HG02981 (cell line): ENCODE measurements at regions not wholly inside any gene's neighbourhood (a gene's known extent, or its start where the extent isn't known, plus 50 kb on each side); places are given as distances from the start of the nearest gene placed in this dataset.

Source experiments
- ATAC-seq: cut with Tn5 transposase; IDR thresholded peaks from one replicate; pipeline ENCODE4 v1.9.1; 2021; ENCODE audit warnings: mild to moderate bottlenecking, moderate library complexity; ENCODE audit not compliant: unreplicated experiment

DNA sequence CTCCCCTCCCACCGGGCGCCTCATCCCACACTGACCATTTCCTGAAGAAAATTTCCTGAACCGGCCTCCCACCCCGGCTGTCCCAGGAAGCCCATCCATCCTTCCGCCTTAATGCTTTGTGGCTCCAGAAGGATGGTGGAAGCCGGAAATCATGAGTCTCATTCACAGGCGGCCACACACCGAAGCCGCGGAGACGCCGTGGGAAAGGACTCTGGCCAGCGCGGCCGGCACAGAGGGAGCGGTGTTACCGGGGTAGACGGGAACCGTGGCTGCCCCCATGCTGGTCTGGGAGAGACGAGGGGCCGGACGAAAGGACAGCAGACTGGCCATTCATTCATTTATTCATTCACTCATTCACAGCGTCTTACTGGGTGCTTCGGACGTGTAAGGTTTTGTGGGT lies 326.8 kb downstream of the SEC14L1 start:
- ATAC-seq: no peak

DNA sequence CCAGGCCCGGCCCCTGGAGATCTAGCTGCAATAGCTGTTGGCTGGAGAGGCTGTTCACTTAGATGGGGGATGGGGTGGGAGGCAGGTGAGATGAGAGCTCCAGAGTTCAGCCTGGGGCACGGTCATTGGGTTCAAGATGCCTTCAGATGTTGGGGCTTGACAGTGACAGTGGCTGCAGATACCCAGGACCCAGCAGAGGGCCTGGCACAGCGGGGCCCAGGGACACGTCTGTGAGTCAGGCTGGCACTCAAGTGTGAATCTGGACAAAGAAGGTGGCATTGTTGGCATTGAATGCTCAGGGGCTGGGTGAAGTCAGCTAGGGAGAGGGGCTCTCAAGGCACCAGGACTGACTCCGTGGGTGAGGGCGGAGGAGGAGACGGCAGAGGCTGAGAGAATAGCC lies 328.1 kb downstream of the SEC14L1 start:
- ATAC-seq: no peak

DNA sequence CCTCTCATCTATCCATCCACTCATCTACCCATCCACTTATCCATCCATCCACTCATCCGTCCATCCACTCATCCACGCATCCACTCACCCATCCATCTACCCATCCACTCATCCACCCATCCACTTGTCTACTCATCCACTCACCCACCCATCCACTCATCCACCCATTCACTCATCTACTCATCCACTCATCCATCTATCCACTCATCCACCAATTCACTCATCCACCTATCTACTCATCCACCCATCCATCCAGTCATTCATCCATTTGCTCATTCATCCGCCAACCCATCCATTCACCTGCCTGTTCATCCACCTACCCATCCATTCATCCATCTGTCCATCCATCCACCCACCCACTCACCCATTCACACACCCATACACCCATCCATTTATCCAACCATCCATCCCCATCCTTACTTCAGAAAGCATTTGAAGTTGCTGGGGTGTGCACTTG lies 329.6 kb downstream of the SEC14L1 start:
- ATAC-seq: no peak

DNA sequence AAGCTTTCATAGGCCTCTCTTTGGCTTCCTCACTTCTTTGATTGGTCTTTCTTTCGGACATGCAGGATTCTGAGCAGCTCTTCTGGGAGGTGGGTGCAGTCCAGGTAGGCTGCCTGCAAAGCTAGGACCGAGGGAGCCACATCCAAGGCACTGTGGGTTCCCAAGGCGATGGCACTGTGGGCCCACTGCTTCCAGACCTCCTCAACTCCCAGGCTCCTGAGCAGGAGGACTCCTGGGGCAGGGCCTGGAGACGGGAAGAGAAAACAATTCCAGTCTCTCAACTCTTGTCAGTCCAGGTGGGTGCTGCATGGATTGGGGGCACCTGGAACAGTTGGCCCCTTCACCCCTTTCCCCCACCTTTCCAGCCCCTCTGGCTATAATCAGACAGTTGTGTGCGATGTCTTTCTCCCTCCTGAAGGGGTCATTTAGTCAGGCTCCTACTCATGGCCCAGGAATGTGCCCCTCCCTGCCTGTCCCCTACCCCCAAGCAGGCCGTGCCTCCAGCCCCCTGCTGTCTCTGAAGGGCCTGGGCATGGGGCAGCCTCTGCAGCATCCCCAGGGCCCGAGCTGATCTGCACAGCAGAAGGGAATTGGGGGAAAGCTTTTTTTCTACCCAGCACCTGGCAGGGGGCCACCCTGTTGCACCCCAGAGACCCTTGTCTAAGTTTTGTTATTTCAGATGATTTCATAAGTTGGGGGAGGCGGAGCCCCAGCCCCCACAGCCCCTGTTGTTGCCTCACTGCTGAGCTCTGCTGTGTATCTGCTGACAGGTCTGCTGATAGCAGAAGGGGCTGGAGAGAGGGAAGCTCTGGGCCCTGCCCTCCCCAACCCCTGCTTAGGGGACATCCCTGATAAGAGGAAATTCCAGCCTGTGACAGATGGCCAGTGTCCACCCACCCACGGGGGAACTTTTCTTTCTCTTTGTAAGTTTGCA lies 330.3 kb downstream of the SEC14L1 start:
- no peak for ATAC-seq

DNA sequence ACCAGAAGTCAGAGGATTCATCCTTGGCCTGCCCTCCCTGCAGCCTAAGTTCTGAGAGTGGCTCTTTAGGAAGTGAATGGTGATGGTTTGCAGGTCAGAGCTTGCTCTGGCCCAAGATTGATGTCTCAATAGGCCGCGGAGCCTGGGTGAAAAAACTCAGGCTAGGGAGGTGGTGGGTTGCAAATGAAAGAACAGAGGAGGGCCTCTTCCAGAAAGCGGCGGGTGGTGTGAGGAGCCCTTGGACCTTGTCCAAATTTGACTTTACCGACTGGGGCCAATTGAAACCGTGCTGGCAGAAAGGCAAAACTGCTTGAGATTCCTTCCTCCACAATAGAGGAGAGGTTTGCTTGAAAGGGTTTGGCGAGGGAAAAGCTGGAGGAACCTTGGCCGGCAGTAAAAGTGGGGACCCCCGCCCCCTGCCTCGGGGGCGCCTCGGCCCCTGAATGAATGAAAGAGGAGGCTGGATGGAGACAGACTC lies 331.3 kb downstream of the SEC14L1 start:
- no peak for ATAC-seq

DNA sequence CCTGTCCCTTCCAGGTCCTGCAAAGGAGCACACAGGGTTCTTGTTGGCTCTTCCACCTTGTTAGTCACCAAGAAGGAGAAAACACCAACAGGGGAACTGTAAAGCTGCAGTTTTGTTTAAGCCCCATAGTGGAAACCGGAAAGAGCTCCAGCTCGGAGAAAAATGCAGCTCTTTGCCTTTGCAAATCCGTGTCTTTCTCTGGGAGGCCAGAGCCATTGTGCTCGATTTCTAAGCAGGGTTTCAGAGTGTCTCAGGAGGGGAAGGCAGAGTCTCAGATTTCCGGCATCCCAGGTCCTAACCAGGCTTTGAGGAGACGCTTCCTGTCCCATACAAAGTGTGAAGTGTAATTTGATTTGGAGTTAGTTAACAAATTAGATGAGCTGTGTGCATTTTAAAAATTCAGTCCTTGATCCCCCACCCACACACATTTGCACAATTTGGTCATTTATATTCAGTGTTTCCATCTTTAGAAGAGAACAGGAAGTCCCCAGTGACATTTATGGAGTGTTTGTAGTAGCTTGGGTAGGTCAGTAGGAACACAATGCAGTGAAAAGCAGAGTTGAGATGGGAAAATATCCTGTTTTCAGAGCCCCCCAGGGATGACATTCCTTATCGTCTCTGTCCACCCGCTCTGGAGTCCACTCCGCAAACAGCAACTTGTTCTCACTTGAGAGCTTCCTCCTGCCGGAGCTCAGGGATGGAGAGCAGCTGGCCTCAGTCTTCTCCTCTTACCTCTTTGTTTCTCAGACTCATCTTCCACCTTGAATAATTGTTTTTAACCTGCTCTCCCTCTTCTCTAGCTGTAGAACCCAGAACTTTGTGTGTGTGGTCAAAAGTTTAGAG lies 331.9 kb downstream of the SEC14L1 start:
- no peak for ATAC-seq

DNA sequence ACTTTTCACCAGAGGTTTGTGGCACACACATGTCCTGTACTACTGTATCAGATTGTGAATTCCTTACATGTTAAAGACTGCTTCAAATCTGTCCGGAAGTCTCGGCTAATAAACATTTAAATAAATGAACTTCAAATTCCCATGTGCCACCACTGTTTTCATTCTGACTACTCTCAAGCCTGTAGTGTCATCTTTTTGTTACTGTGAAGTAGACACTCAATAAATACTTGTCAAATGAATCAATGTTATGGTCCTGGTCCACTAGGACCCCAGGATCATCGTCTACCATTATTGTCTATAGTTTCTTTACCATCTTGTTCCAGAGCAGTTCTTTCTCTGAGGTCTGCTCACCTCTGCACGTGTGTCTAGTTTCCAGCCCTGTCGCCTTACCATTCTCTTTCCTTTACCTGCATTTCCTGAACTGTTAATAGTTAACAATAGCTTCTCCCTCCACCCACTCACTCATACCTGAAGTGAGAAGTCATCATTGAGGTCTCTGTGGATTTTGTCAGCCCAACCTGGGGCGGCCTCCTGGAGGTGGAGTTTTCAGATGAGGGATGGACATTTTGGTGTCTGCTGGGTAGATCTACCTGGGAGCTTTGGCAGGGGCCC lies 333.0 kb downstream of the SEC14L1 start:
- ATAC-seq: no peak

DNA sequence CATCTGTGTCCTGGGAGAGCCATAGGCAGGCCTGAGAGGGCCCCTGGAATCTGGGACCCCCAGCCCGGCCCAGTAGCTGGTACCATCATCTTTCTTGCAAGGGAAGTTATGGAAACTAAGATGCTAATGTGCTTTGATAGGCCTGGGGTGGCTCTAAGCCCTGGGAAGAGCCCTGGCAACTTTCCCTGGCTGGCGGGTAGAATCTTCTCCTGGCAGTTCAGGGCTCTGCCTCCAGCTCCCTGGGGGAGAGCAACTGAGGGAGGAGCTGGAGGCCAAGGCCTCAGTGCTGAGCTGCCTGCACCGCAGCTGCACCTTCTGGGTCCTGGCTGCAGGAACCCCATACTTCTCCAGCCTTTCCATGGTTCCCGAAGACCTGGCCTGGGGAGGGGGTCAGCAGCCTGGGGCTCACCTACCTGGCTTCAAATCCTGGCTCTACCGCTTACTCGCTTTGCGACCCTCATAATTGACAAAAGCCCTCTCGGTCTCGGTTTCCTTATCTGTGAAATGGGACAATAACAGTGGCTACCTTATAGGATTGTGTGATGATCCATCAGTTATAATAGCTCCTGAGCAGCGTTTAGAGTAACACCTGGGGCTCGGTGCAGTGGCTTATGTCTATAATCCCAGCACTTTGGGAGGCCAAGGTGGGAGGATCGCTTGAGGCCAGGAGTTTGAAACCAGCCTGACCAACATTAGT lies 333.7 kb downstream of the SEC14L1 start:
- no peak for ATAC-seq

DNA sequence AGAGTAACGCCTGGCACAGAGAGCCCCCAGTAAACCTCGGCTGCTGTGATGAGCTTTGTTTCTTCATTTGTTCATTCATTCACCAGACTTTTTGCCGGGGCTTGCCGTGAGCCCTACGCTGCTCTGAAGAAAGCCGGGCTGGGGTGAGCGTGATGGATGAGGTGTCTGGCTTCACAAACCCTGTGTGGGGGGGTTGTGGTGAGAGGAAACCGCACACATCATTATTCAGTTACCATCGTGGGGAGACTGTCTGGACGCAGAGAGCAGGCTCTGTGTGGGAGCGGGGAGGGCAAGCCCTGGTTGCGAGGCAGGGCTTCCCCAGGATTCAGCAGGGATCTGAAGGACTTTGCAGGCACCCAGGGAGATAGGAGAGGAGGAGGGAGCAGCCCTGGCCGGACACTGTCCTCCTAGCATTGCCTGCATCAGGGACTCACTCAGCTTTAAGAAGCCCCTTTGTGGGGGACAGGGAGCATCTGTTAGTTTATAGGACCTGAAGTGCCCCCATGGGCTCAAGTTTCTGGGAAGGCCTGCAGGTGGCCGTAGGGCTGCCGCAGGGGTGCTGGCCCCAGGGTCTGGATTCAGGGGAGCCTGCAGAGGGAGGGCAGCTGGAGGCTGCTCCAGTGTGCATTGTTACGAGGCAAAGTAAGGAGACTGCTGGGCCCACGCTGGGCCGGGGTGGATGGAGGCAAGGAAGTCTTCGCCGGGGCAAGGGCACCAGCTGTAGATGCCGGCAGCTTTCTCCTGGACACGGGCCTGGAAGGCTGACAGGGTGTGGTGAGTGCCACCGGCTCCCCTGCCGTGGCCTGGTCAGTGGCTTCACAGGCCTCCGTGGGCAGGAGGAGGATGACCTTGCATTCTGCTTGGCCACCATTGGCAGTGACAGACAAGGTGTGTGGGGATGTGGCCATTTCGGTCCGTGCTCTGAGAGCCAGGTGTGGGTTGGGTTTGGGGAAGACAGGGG lies 334.5 kb downstream of the SEC14L1 start:
- ATAC-seq: no peak

DNA sequence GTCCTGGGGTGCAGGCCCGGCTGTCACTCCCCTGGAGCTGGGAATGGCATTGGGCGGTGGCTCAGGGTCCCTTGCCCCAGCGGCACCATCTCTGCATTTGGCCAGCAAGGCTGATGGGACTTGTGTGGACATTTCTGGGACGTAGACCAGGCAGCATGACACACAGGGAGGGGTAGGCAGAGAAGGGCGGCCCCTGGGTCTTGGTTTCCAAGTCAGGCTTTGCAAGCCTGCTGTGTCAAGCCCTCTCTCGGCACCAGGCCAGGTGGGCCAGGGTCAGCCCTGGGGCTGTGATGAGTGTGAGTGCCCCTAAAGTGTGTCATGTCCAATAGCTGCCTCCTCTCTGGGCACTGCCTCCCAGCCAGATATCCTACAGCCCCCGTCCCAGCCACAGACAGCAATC lies 335.2 kb downstream of the SEC14L1 start:
- no peak for ATAC-seq

DNA sequence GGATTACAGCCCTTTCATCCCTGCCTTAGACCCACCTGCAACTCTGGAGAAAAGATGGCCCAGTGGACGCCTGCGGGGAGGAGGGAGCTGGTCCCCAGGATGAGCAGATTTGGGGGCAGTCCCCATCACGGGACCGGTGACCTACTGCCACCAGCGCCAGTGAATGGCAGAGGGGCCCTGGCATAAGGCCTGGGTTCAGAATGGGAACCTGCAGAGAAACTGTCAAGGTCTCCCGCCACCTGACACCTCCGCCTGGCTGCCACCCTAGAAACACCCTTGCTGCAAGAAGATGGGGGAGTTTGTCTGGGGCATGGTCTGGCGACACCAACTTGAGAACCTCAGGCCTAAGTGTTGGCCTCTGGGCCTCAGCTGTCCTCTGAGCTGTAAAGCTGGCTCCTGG lies 335.7 kb downstream of the SEC14L1 start:
- ATAC-seq: no peak

DNA sequence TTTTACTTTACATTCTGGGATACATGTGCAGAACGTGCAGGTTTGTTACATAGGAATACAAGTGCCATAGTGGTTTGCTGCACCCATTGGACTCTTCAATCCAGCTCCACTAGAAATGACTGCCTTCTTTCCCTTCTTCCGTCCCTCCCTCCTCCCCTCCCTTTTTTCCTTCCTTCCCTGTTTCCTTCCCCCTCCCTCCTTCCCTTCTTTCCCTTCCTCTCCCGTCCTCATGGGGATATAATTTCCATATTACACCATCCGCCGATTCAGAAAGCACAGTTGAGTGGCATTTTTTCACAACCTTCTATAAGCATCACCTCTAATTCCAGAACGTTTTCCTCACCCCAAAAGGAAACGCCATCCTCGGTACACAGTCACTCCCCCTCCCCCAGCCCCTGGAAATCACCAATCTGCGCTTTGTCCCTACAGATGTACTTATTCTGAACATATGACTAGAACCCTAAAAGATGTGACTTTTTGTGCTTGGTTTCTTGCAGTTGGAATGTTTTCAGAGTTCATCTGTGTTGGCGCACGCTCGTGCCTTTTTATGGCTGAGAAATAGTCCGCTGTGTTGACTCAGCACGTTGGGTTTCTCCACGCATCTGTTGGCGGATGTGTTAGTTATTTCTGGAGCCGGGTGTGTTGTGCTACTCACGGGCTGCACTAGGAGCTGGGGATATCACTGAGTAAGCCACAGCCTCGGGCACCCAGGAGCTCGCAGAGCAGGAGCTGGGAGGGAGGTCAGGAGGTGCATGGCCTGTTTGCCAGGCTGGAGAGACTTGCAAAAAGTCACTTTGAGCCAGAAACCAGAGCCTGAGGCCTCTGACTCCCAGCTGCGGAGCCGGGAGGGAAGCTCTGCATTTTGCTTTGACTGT lies 336.4 kb downstream of the SEC14L1 start:
- no peak for ATAC-seq

DNA sequence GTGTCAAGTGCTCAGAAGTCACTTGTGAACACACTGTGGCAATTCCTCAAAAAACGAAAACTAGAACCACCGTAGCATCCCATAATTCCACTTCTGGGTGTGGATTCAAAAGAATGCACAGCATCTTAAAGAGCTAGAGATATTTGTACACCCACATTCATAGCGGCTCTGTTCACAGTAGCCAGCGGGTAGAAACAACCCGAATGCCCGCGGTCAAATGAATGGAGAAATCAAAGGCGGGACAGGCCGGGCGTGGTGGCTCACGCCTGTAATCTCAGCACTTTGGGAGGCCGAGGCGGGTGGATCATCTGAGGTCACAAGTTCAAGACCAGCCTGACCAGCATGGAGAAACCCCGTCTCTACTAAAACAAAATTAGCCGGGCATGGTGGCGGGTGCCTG lies 337.5 kb downstream of the SEC14L1 start:
- ATAC-seq: no peak

DNA sequence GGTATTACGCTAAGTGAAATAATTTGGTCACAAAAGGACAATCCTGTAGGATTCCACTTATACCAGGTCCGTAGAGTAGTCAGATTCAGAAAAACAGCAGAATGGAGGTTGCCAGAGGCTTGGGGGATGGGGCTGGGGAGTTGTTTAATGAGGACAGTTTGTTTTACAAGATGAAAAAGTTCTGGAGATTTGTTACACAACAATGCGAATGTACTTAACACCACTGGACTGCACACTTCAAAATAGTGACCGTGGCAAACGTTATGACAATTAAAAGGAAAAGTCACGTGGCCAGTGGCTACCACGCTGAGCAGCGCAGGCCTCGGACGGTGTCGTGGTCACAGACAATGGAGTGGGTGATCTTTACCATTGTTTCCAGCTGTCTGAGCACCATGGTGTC lies 338.1 kb downstream of the SEC14L1 start:
- ATAC-seq: no peak

DNA sequence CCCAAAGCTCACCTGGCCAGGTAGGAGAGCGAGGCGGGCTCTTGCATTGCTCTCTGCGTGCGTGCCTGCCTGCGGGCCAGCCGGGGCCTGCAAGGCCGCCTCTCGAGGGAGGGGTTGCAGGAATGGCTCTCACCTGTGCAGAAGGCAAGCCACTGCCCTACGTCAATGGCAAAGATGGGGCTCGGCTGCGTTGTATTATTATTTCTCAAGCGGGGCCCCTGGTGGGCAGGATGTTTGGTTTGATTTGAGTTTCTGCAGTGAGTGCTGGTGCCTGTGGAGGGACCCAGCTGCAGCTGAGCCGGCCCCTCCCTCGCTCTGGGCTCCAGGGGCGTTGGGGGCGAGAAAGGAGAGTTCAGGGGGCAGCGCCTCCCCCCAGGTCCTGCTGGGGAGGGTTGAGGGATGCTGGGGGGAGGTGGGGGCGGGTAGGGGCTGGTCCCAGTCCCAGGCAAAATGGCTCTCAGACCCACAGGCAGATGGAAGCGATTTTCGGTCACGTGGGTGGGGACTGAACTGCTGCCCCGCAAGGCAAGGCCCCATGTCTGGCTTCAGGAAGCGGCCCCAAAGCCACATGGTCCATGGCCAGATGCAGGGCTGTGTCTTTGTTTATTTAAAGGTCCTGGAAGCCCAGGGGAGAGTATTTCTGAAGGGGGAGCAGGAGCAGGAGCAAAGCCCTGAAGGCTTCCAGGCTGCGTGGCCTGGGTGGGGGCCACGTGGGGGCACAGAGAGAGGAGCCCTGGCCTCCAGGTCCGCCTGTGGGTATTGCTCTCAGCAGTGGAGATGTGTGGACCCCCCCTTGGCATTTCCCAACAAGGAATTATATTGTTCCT lies 338.8 kb downstream of the SEC14L1 start:
- ATAC-seq: no peak

DNA sequence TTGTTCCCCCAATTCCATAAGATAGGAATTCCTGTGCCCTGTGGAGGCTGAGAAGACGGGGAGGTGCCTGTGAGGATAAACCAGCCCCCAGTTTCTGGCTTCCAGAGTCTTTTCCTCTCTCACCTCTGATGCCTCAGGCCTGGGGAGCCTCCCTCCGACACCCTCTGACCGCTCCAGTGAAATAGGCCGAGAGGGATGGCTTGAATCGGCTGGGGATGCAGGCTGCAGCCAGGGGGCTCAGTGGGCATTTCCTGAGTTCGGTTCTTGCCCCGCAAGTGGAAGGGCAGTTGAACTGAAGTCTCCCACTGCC lies 339.4 kb downstream of the SEC14L1 start:
- no peak for ATAC-seq

DNA sequence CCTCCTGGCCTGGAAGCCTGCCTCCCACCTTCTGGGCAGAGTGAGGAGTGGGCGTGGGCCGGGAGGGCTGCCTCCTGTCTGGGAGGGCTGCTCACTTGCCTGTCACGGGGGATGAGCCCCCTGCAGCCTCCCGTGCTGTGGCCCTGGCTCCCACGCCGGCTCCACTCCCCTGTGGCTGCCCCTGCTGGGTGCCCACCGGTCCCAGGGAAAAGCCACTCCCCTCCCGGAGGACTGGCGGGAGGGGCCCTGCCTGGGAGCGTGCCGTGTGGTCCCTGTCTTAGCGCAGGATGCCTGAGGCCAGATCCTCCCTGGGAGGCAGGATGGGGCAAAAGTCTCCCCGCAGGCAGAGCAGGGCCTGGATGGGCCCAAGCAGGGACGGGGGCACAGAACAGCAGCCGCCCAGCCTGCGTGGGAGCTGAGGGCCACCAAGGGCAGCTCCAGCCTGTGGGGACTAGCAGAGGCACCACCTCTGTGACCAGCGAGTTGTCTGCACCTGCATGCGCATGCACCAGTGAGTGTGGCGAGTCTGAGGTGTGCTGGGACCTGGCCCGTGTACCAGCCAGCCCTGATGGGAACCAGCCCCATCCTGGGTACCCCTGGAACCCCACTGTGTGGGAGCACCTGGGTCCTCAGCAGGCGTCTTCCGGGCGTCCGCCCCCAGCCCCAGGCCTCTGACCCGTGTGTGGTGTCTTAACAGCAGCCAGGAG lies 339.9 kb downstream of the SEC14L1 start:
- no peak for ATAC-seq
